WERI-Rb-1 (cell line): ENCODE measurements at regions not wholly inside any gene's neighbourhood (a gene's known extent, or its start where the extent isn't known, plus 50 kb on each side); places are given as distances from the start of the nearest gene placed in this dataset.
"Not testable (repeated sequence)": the region's sequence is repeated elsewhere in the genome, so short reads cannot be mapped to it uniquely, and the experiment has no call there.

ENCODE experiments used
- DNase-seq: peaks from one replicate; pipeline ENCODE4 v3.0.0-alpha.2; 2020
- H3K27ac ChIP-seq: fragments of 250-450 bp; sonication (Bioruptor Pico); 2 replicates; pipeline ENCODE4 v1.5.1; 2020; ENCODE audit warnings: mild to moderate bottlenecking, moderate library complexity
- H3K27me3 ChIP-seq: fragments of 250-450 bp; sonication (Bioruptor Pico); 2 replicates; pipeline ENCODE4 v1.5.1; 2021; ENCODE audit warnings: mild to moderate bottlenecking, low read depth, moderate library complexity; ENCODE audit not compliant: insufficient read depth, severe bottlenecking
- H3K36me3 ChIP-seq: fragments of 250-450 bp; sonication (Bioruptor Pico); 2 replicates; pipeline ENCODE4 v1.5.1; 2020; ENCODE audit warnings: mild to moderate bottlenecking, moderate library complexity
- H3K4me3 ChIP-seq: 2 replicates; pipeline ENCODE4 v1.5.1; 2011; ENCODE audit warnings: low read depth, mild to moderate bottlenecking, control low read depth, low read length
- H3K9me3 ChIP-seq: fragments of 250-450 bp; sonication (Bioruptor Pico); 2 replicates; pipeline ENCODE4 v1.5.1; 2021; ENCODE audit warnings: mild to moderate bottlenecking, moderate library complexity; ENCODE audit not compliant: severe bottlenecking
- CTCF ChIP-seq: IDR thresholded peaks from 2 replicates; pipeline ENCODE4 v1.5.1; 2011; ENCODE audit warnings: low read depth, mild to moderate bottlenecking, control low read depth, inconsistent platforms, low read length

- no peak for TF ChIP-seq CTCF
- Histone ChIP-seq H3K36me3 (no peaks in the 10 kb centered on the region), H3K4me3 (no peak overlapping the region), H3K9me3 (no peaks in the 10 kb centered on the region), H3K27ac (no peak overlapping the region), H3K27me3 (no peaks in the 10 kb centered on the region)
- no peak for DNase-seq
These were observed 161.1 kb downstream of the SUDS3 start for GRCh38 chr12:118537481-118537917.

GRCh38 chr12:118541071-118541470 lies 164.7 kb downstream of the SUDS3 start:
- no peak overlapping the region for H3K4me3 ChIP-seq

GRCh38 chr12:118541934-118542333 lies 165.6 kb downstream of the SUDS3 start:
- Histone ChIP-seq H3K4me3 (no peak overlapping the region), H3K36me3 (no peaks in the 10 kb centered on the region), H3K27ac (no peak overlapping the region), H3K27me3 (no peaks in the 10 kb centered on the region), H3K9me3 (no peaks in the 10 kb centered on the region)
- TF ChIP-seq CTCF = no peak
- no peak for DNase-seq

More at GRCh38 chr12:118541071-118541470, 164.7 kb downstream of the SUDS3 start:
- no peaks in the 10 kb centered on the region for H3K9me3 ChIP-seq
- no peaks in the 10 kb centered on the region for H3K36me3 ChIP-seq
- no peak overlapping the region for H3K27ac ChIP-seq
- DNase-seq = peak; percentile 19
- H3K27me3 ChIP-seq = no peaks in the 10 kb centered on the region
- no peak for TF ChIP-seq CTCF

- Histone ChIP-seq H3K27ac (no peak overlapping the region), H3K4me3 (no peak overlapping the region), H3K36me3 (no peaks in the 10 kb centered on the region), H3K27me3 (no peaks in the 10 kb centered on the region), H3K9me3 (no peaks in the 10 kb centered on the region)
- DNase-seq = no peak
- no peak for TF ChIP-seq CTCF
These were observed 167.3 kb downstream of the SUDS3 start for GRCh38 chr12:118543651-118544050.

- TF ChIP-seq CTCF = no peak
- H3K27ac ChIP-seq = no peak overlapping the region
These were observed 168.2 kb downstream of the SUDS3 start for GRCh38 chr12:118544569-118544968.

GRCh38 chr12:118547606-118548005 lies 171.3 kb downstream of the SUDS3 start:
- H3K9me3 ChIP-seq, H3K27ac ChIP-seq, H3K4me3 ChIP-seq, H3K27me3 ChIP-seq, H3K36me3 ChIP-seq, DNase-seq: not testable (repeated sequence)

More at GRCh38 chr12:118544569-118544968, 168.2 kb downstream of the SUDS3 start:
- Histone ChIP-seq H3K4me3 (no peak overlapping the region), H3K27me3 (no peaks in the 10 kb centered on the region), H3K36me3 (no peaks in the 10 kb centered on the region), H3K9me3 (no peaks in the 10 kb centered on the region)
- no peak for DNase-seq
